T-helper 1 cell treated with Interleukin-12 subunit alpha and Interleukin-12 subunit beta and Interleukin-4 antibody, amounts not matched to agents 30 ng/mL and 1 ng/mL, for 36 hours (primary cell): ENCODE measurements at regions not wholly inside any gene's neighbourhood (a gene's known extent, or its start where the extent isn't known, plus 50 kb on each side); places are given as distances from the start of the nearest gene placed in this dataset.

Source experiments
- intact Hi-C: fragments of 100-400 bp; cut with micrococcal nuclease; formaldehyde crosslinking; loops from one replicate; pipeline ENCODE4 v1.15.1; 2024

- intact Hi-C loops: no loop called here
Measured at GRCh38 chr12:39240587-39240986, 202.3 kb downstream of the KIF21A start.

DNA sequence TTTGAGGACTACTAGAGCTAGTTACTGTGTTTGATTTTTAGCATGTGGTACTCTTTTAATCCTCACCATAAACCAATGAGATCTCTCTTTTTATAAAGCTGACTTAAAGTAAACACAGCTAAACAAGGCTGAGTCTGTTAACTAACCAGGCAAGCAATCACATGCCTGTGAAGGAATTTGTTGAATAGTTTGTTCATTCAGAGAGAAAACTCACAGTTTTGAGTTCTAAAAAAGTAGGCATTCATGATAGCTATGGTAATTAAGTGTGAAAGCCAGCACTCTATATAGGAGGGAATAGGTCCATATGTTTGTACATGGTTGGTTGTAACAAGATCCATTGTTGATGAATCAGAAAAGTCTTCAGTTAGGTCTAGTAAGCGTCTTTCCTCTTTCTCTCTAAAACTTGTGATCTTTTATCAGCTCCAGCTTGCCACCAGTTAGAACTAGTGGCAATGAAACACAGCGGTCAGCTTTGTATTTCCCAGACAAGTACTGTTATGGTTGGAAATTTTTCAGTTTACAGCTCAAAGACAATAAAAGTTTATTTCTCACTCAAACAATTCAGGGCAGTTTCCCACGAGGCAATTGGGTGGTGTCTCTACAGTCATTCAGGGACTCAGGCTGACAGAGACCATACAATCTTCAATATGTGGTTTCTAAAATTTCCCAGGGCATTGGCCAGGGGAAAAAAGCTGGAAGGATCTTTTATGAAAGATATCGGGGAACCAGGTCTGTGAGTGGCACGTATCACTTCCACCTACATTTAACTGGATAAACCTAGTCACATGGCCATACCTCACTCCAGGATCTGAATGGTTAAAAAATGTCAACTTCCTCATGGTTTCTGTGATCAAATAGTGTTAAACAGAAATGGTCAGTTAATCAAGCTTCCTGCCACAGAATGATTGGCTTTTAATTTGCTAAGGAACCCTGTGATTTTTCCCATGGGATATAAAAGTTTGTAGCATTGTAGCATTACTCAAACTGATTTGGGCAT, 203.1 kb downstream of the KIF21A start:
- intact Hi-C loops: no loop called here

DNA sequence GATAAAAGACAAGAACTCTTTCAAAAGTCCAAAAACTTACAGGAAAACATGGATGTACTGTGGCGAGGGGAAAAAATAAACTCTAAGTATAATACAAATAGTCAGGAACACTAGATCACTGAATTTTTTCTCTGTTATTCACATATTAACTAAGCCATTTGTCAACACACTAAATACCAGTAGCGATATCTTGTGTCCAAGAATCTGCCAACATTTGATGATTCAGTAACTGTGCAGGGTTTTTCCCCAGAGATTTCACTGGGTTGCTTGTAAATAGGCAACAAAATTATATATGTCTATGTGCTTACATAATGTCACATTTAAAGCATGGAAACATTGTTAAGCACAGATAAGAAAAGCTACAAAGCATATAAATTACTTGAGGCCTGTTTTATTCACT, 205.9 kb downstream of the KIF21A start:
- intact Hi-C loops: no loop called here

DNA sequence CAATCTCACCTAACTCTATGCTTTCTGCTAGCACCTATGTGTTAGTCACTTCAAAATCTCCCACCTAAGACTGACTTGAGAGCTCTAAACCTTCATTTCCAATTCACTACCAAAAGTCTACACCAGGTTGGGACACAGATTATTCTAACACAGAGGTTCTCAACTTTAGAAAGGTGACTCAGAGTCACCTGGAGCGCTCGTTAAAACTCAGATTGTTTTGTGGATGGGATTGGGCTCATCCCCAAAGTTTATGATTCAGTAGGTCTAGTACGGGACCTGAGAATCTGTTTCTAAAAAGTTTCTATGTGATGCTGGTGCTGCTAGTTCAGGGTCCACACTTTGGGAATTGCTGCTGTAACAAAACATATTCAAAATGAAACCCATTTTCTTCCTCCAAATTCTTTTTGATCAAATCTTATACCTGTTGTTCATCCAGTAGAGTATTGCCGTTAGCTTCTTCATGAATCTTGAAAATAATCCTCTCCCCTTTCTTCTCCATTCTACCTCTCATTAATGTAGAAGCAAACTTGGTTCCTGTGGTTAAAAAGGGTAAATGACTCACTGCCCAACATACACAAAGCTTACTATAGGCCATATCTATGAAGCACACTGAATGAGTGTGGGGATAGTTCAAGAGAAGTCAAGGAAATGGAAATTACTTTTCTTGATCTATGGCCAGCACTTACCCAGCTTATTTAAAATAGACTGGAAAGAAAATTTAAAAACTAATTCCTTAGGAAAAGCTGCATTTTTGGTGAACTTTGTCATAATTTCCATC, 206.7 kb downstream of the KIF21A start:
- intact Hi-C loops: no loop called here

DNA sequence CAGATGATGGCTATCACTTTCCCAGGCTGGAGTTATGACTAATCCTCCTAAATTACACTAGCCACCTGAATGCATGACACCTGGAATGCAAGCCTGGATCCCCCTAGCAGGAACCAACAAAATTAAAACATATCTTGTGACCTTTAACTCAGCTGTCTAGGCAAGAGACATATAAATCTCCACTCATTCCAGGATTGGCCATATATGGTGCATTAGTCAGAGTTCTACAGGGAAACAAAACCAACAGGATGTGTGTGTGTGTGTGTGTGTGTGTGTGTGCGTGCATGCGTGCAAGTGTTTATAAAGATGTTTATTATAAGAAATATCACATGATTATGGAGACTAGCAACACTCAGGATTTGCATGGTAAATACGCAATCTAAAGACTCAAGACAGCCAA, 212.8 kb downstream of the KIF21A start:
- intact Hi-C loops: no loop called here

DNA sequence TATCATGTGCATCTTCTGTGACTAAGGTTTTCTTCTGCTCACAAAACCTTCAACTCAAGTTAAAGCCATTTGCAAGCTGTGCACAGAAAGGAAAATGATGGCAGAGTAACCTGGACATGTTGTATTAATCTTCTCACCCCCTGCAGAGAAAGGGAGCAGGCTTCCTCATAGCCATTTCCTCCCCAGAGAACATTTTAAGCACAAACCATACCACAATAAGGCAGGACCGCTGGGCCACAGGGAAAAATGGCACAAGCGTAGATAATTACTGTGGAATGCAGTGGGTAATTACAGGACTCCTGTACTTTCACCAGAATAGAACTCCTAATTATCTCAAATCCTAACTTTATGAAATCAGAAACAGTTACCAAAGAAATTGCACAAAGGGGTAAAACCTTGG, 215.7 kb downstream of the KIF21A start:
- intact Hi-C loops: no loop called here

GRCh38 chr12:39224971-39225370, 217.9 kb downstream of the KIF21A start:
- intact Hi-C loops: no loop called here

DNA sequence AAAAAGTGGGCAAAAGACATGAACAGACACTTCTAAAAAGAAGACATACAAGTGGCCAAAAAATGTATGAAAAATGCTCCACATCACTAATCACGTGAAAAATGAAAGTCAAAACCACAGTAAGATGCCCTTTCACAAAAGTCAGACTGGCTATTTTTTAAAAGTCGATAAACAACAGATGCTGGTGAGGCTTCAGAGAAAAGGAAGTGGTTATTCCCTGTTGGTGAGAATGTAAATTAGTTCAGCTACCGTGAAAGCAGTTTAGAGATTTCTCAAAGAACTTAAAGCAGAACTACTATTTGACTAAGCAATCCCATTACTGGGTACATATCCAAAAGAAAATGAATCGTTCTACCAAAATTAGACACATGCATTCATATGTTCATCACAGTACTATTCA, 237.0 kb downstream of the KIF21A start:
- intact Hi-C loops: no loop called here

DNA sequence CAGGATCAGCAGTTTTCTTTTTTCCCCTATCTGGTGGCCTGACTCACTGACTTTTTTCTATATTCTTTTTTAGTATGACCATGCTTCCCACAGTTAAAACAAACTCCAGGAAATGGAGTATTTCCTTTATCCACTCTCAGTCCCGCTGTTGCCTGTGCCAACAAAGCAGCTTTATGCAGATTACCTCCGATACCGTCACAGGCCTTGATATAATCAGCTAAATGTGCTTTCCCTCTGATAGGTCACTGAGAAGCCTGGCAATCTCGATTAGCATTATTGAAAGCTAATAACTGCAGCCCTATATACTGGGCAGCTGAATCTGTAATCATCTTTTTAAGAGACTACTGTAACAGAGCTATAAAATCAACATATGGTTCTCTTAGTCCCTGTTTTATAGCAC, 243.6 kb downstream of the KIF21A start:
- intact Hi-C loops: no loop called here

GRCh38 chr12:39188689-39189088, 254.2 kb downstream of the KIF21A start:
- intact Hi-C loops: no loop called here

DNA sequence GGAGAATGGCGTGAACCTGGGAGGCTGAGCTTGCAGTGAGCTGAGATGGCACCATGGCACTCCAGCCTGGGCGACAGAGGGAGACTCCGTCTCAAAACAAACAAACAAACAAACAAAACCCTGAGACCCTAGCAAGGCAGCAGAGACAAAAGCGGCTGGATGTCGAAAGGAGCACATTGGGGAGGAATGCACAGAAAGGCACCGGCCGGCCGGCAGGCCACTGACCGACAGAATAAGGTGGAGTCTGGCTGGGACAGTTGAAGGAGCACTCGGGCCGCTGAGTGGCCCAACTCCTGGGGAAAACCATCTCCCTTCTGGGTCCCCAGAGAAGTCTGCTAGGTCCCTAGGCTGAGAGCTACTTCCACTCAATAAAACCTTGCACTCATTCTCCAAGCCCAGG, 256.2 kb downstream of the KIF21A start:
- intact Hi-C loops: no loop called here

- intact Hi-C loops: no loop called here
Measured at GRCh38 chr12:39178837-39179236, 264.1 kb downstream of the KIF21A start.

DNA sequence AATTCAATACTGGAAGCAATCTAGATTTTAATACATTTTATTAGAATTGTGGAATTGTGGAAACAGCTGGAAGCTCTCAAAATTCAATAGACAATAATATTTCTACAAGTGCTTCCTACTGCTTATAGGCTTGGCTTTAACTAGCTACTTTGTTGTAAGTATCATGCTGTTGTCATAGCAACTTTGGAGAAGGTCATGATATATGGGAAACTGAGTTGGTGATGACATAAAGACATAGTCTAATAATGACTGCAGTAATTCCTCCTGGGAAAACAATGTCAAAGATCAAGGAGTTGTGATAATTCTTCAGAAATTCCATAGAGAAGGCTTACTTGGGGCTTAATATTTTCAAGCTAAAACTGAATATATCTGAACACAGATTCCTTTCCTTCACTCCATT, 266.6 kb downstream of the KIF21A start:
- intact Hi-C loops: no loop called here

DNA sequence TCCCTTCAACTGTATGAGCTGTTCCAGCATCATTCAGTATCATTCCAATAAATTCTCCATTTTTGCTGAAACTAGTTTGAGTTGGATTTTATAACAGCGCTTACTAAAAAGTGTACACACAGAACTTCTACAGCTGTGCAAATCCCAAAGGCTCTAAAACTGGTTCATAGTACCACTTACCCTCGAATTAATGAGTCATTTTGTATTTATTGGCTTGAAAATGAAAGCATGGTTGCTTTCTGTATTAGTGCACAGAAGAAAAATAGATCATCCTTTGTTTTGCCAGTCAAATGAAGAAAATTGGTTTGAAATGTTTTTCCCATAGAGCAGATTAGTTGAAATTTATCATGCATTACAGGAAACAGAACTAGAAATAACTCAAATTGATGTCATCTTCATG, 268.3 kb upstream of the CPNE8 start:
- intact Hi-C loops: no loop called here

- intact Hi-C loops: no loop called here
Measured at GRCh38 chr12:39165338-39165737, 259.9 kb upstream of the CPNE8 start.

DNA sequence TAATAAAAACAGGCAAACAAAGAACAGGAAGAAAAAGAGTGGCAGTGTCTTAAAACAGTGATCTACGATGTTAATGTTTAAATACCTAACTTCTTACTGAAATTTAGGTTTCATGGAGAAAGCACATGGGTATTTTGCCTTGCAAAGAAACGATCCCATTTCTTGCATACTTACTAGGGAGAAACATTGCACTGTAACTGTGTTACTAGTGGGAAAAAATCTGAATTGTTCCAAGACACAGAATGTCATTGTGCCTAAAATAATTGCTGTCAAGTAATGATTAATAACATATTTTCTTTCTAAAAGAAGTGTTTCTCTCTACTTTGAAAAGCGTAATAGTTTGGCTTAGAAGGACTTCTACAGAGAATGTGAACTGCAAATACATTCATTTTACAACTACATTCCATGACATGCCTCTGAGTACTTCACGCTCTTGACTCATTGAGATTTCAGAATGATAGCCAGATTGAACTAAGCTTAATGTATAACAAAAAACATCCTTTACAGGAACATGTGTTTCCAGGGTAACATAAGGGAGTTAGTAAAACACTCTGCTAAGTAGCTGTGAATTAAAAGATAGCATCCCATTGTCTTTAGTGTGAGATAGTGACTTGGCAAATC, 256.2 kb upstream of the CPNE8 start:
- intact Hi-C loops: loop anchor here (1.0 kb wide), 1 partner anchor 9 kb away; no protein-coding TSS in a partner anchor

- intact Hi-C loops: no loop called here
Measured at GRCh38 chr12:39157696-39158342, 252.4 kb upstream of the CPNE8 start.

GRCh38 chr12:39145175-39145999, 240.0 kb upstream of the CPNE8 start:
- intact Hi-C loops: loop anchor here (2.0 kb wide), 1 partner anchor 127 kb away; no protein-coding TSS in a partner anchor

DNA sequence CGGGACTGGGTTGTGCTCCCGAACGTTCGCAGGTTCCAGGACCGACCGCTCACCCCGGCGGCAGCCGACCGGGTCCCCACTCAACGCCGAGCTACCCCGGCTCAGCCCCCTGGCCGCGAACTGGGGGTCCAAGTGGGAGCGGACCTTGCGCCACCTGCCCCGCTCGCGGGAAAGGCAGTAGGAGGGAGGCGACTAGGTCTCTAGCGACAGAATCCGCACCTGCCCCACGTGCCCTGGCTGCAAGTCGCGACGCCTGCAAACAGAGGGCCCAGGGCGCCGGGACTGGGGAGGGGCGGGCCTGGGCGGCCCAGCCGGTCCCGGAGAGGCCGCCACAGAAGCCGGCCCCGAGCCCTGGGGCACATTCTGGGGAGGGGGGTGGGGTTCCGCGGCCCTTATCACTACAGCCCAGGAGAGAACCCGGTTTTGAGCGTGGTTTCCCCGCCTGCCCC, 239.2 kb upstream of the CPNE8 start:
- intact Hi-C loops: loop anchor here (2.0 kb wide), 1 partner anchor 128 kb away; no protein-coding TSS in a partner anchor

GRCh38 chr12:39138268-39138667, 232.9 kb upstream of the CPNE8 start:
- intact Hi-C loops: no loop called here
